Transverse colon (tissue), 1 donor: ENCODE measurements at regions not wholly inside any gene's neighbourhood (a gene's known extent, or its start where the extent isn't known, plus 50 kb on each side); places are given as distances from the start of the nearest gene placed in this dataset.

Source experiments
- EP300 ChIP-seq: sonication (generic); formaldehyde crosslinking; IDR thresholded peaks from one replicate; pipeline ENCODE4 v1.6.1; 2017; ENCODE audit warnings: antibody characterized with exemption, low read depth
- POLR2A ChIP-seq: fragments of 450-650 bp; IDR thresholded peaks from one replicate; pipeline ENCODE4 v1.6.1; 2016; ENCODE audit warnings: antibody characterized with exemption, mild to moderate bottlenecking, moderate library complexity

GRCh38 chr2:199707593-199708185, 143.3 kb downstream of the FTCDNL1 start:
- no peak for TF ChIP-seq POLR2A
- TF ChIP-seq EP300 = no peak
